Calu3 (cell line): ENCODE measurements at regions not wholly inside any gene's neighbourhood (a gene's known extent, or its start where the extent isn't known, plus 50 kb on each side); places are given as distances from the start of the nearest gene placed in this dataset.

Source experiments
- BruUV-seq: library from RNA; stranded (reverse); fragments of 400-500 nt; replicated peaks from 2 replicates; lab custom pipeline; 2021; lab: Mats Ljungman, UMichigan
- CTCF ChIA-PET: fragments of 300-600 bp; sonication (Branson Sonifier 250); formaldehyde crosslinking; loops from one replicate; lab custom pipeline; 2022; ENCODE audit warnings: antibody characterized with exemption; lab: Charles Lee
- DNase-seq: peaks from one replicate; pipeline ENCODE4 v3.0.0; 2022
- H3K27ac Mint-ChIP-seq: one replicate; pipeline ENCODE4 v1.8.0; 2022; ENCODE audit warnings: mixed read lengths; ENCODE audit not compliant: unreplicated experiment
- H3K27me3 Mint-ChIP-seq: one replicate; pipeline ENCODE4 v1.8.0; 2022; ENCODE audit warnings: mixed read lengths; ENCODE audit not compliant: unreplicated experiment
- H3K36me3 Mint-ChIP-seq: one replicate; pipeline ENCODE4 v1.8.0; 2022; ENCODE audit warnings: mild to moderate bottlenecking, moderate library complexity, mixed read lengths; ENCODE audit not compliant: insufficient read depth, unreplicated experiment
- H3K4me1 Mint-ChIP-seq: one replicate; pipeline ENCODE4 v1.8.0; 2022; ENCODE audit warnings: mild to moderate bottlenecking, low read depth, mixed read lengths; ENCODE audit not compliant: unreplicated experiment
- H3K4me3 Mint-ChIP-seq: one replicate; pipeline ENCODE4 v1.8.0; 2022; ENCODE audit warnings: mild to moderate bottlenecking, low read depth, moderate library complexity, mixed read lengths; ENCODE audit not compliant: unreplicated experiment
- H3K9me3 Mint-ChIP-seq: one replicate; pipeline ENCODE4 v1.8.0; 2022; ENCODE audit warnings: low read depth, mixed read lengths; ENCODE audit not compliant: unreplicated experiment
- CTCF ChIP-seq: fragments of 200-600 bp; IDR thresholded peaks from one replicate; pipeline ENCODE4 v1.8.0; 2022; ENCODE audit warnings: antibody characterized with exemption; ENCODE audit not compliant: unreplicated experiment
- intact Hi-C: fragments of 100-400 bp; cut with micrococcal nuclease; formaldehyde crosslinking; loops from one replicate; pipeline ENCODE4 v1.10.0; 2022; ENCODE audit not compliant: unreplicated experiment

GRCh38 chr5:130386155-130386554 lies 481.9 kb downstream of the CHSY3 start:
- Mint-ChIP-seq H3K36me3 (no peaks in the 10 kb centered on the region), H3K4me3 (no peak overlapping the region), H3K27ac (no peak overlapping the region), H3K4me1 (no peaks in the 10 kb centered on the region), H3K9me3 (peaks cover 5% of the 10 kb centered on the region), H3K27me3 (no peaks in the 10 kb centered on the region)
- CTCF ChIA-PET: no interaction called here
- no TSS peak for BruUV-seq
- TF ChIP-seq CTCF: no peak
- DNase-seq: no peak
- intact Hi-C loops: no loop called here

- intact Hi-C loops: no loop called here
- CTCF ChIA-PET: no interaction called here
- no peak for DNase-seq
- Mint-ChIP-seq H3K4me3 (no peak overlapping the region), H3K27me3 (no peaks in the 10 kb centered on the region), H3K36me3 (no peaks in the 10 kb centered on the region), H3K9me3 (peaks cover 5% of the 10 kb centered on the region), H3K27ac (no peak overlapping the region), H3K4me1 (no peaks in the 10 kb centered on the region)
- TF ChIP-seq CTCF: no peak
- no TSS peak for BruUV-seq
These were observed 481.4 kb downstream of the CHSY3 start for GRCh38 chr5:130385656-130386055.

- Mint-ChIP-seq H3K27me3 (no peaks in the 10 kb centered on the region), H3K4me3 (no peak overlapping the region), H3K36me3 (no peaks in the 10 kb centered on the region), H3K9me3 (no peaks in the 10 kb centered on the region), H3K4me1 (no peaks in the 10 kb centered on the region), H3K27ac (no peak overlapping the region)
- BruUV-seq: no TSS peak
- intact Hi-C loops: no loop called here
- CTCF ChIA-PET: no interaction called here
- no peak for TF ChIP-seq CTCF
- DNase-seq: no peak
These were observed 461.7 kb downstream of the CHSY3 start for GRCh38 chr5:130365956-130366355.

GRCh38 chr5:130350131-130350530 lies 445.9 kb downstream of the CHSY3 start:
- Mint-ChIP-seq H3K36me3 (no peaks in the 10 kb centered on the region), H3K4me1 (no peaks in the 10 kb centered on the region), H3K27me3 (no peaks in the 10 kb centered on the region), H3K9me3 (peaks cover 3% of the 10 kb centered on the region), H3K4me3 (no peak overlapping the region), H3K27ac (no peak overlapping the region)
- no peak for TF ChIP-seq CTCF
- no peak for DNase-seq
- no TSS peak for BruUV-seq
- CTCF ChIA-PET: no interaction called here
- intact Hi-C loops: no loop called here
